ENCODE measurements at regions not wholly inside any gene's neighbourhood (a gene's known extent, or its start where the extent isn't known, plus 50 kb on each side); places are given as distances from the start of the nearest gene placed in this dataset.

DNA sequence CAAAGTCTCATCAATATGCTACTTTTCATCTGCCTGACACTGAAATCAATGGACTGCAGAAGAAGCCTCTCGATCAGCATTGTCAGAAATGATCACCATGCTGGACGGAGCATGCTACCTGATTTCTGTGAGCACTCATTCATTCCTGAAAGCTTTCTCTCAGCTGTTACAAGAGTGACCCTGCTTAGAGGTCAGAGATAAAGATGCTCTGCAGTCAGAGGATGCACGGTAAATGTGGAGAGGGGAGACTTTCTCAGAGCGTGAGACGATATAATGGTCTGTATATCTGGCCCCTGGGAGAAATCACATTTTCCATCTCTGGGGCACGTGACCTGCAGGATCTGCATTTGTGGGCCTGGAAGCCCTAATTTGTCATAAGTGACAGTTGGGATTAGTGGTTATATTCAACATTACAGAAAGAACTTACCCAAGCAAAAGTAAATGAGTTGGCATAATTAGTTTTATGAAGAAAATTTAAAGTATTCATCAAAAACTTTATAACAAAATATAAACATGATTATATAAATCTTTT is 125.6 kb upstream of the TTC29 start (continued):
- no peak for TF ChIP-seq PRDM6 (tag by site-specific recombination; IDR thresholded peaks at IDR 0.05)
- no peak for TF ChIP-seq ZNF302 (tag by site-specific recombination; IDR thresholded peaks at IDR 0.05; ENCODE audit: low read depth)
- no peak for TF ChIP-seq HIC1 (tag by site-specific recombination; IDR thresholded peaks at IDR 0.05)

- no peak overlapping the region for H3K4me3 ChIP-seq (ENCODE audit: low read depth, low read length)
- CTCF ChIA-PET: interaction anchor here (0.9 kb wide), 1 partner anchor 10 kb away, joined by 3 read pairs; no protein-coding TSS in a partner anchor
Measured at GRCh38 chr4:147076179-147076578, 130.5 kb upstream of the TTC29 start.

GRCh38 chr4:147076728-147077127 is 131.1 kb upstream of the TTC29 start:
- no peak overlapping the region for H3K27ac ChIP-seq (ENCODE audit: extremely low read depth, low read depth, low read length)
- no peaks in the 10 kb centered on the region; the same call in 1 of the 2 replicates for H3K4me1 ChIP-seq (ENCODE audit: control insufficient read depth, insufficient read depth, low read length)
- H3K9me3 ChIP-seq (ENCODE audit: control insufficient read depth, insufficient read depth, low read depth, low read length): no peaks in the 10 kb centered on the region
- no peak overlapping the region for H3K4me3 ChIP-seq (ENCODE audit: low read depth, low read length)
- POLR2A ChIA-PET: no interaction called here
- no peak for TF ChIP-seq ZNF157 (tag by site-specific recombination; IDR thresholded peaks at IDR 0.05)
- TF ChIP-seq ZNF548 (tag by site-specific recombination; IDR thresholded peaks at IDR 0.05): no peak
- no peak for TF ChIP-seq CTCF (tag by site-specific recombination; IDR thresholded peaks at IDR 0.05)
- TF ChIP-seq TCF7L2 (IDR thresholded peaks at IDR 0.05; ENCODE audit: borderline replicate concordance, low read depth, low read length): no peak
- no peak for TF ChIP-seq ZNF624 (tag by site-specific recombination; IDR thresholded peaks at IDR 0.05)
- no peak for TF ChIP-seq KLF16 (tag by site-specific recombination; IDR thresholded peaks at IDR 0.05)
- no peak for TF ChIP-seq HOXA7 (CRISPR knock-in tag; IDR thresholded peaks at IDR 0.05; ENCODE audit: borderline replicate concordance)
- TF ChIP-seq ZNF239 (tag by site-specific recombination; IDR thresholded peaks at IDR 0.05): no peak
- no peak for TF ChIP-seq ZEB2 (tag by site-specific recombination; IDR thresholded peaks at IDR 0.05)
- TF ChIP-seq ZNF623 (tag by site-specific recombination; IDR thresholded peaks at IDR 0.05): no peak
- TF ChIP-seq ZNF549 (tag by site-specific recombination; IDR thresholded peaks at IDR 0.05): no peak
- no peak for TF ChIP-seq ZNF324 (tag by site-specific recombination; IDR thresholded peaks at IDR 0.05)
- H3K36me3 ChIP-seq (ENCODE audit: control insufficient read depth in 2 of 2, insufficient read depth in 1 of 2, low read length in 2 of 2): no peaks in the 10 kb centered on the region
- CTCF ChIA-PET: interaction anchor here (0.7 kb wide), 1 partner anchor 20 kb away, joined by 6 read pairs; no protein-coding TSS in a partner anchor

More at GRCh38 chr4:147076179-147076578, 130.5 kb upstream of the TTC29 start:
- Histone ChIP-seq H3K9me3 (ENCODE audit: control insufficient read depth, insufficient read depth, low read depth, low read length) (no peaks in the 10 kb centered on the region), H3K27ac (ENCODE audit: extremely low read depth, low read depth, low read length) (no peak overlapping the region), H3K4me1 (ENCODE audit: control insufficient read depth, insufficient read depth, low read length) (no peaks in the 10 kb centered on the region; the same call in 1 of the 2 replicates), H3K36me3 (ENCODE audit: control insufficient read depth in 2 of 2, insufficient read depth in 1 of 2, low read length in 2 of 2) (no peaks in the 10 kb centered on the region)
- TF ChIP-seq SALL2 (tag by site-specific recombination; IDR thresholded peaks at IDR 0.05; ENCODE audit: borderline replicate concordance): no peak
- POLR2A ChIA-PET: no interaction called here

Data from HEK293 (cell line).